HL-60 (cell line): ENCODE measurements at regions not wholly inside any gene's neighbourhood (a gene's known extent, or its start where the extent isn't known, plus 50 kb on each side); places are given as distances from the start of the nearest gene placed in this dataset.

Source experiments
- DNase-seq, 2 experiments: peaks; one replicate each; pipeline ENCODE4 v3.0.0-alpha.2; 2010 to 2020; ENCODE audit warnings: low read depth in 1 of 2, low spot score in 1 of 2
- H3K27ac ChIP-seq: fragments of 250-450 bp; sonication (Bioruptor Pico); replicated peaks from 2 replicates; pipeline ENCODE4 v1.5.1; 2020; ENCODE audit warnings: mild to moderate bottlenecking, moderate library complexity
- H3K27me3 ChIP-seq: fragments of 250-450 bp; sonication (Bioruptor Pico); 2 replicates; pipeline ENCODE4 v1.5.1; 2021; ENCODE audit warnings: mild to moderate bottlenecking, moderate library complexity; ENCODE audit not compliant: insufficient read depth, poor library complexity, severe bottlenecking
- H3K4me3 ChIP-seq: replicated peaks from 2 replicates; pipeline ENCODE4 v1.5.1; 2011; ENCODE audit warnings: mild to moderate bottlenecking, control low read depth, low read length; ENCODE audit not compliant: insufficient read depth
- CTCF ChIP-seq: IDR thresholded peaks from one replicate; pipeline ENCODE4 v1.5.1; 2011; ENCODE audit warnings: low read length, control low read depth, inconsistent platforms; ENCODE audit not compliant: insufficient read depth
- GABPA ChIP-seq: IDR thresholded peaks from 2 replicates; pipeline ENCODE4 v1.6.1; 2012; ENCODE audit warnings: low read depth
- POLR2AphosphoS5 ChIP-seq: IDR thresholded peaks from 2 replicates; pipeline ENCODE4 v1.6.1; 2012; ENCODE audit warnings: low read depth
- REST ChIP-seq: IDR thresholded peaks from 2 replicates; pipeline ENCODE4 v1.6.1; 2012; ENCODE audit warnings: low read depth; ENCODE audit not compliant: insufficient replicate concordance
- SPI1 ChIP-seq: IDR thresholded peaks from 2 replicates; pipeline ENCODE4 v1.6.1; 2012; ENCODE audit warnings: low read depth, mild to moderate bottlenecking, borderline replicate concordance

- Histone ChIP-seq H3K27ac (no peak overlapping the region), H3K4me3 (no peak overlapping the region), H3K27me3 (no peaks in the 10 kb centered on the region)
- no peak for DNase-seq
- TF ChIP-seq REST = no peak
- TF ChIP-seq SPI1 = no peak
- no peak for TF ChIP-seq CTCF
- no peak for TF ChIP-seq GABPA
- no peak for TF ChIP-seq POLR2AphosphoS5
Measured at GRCh38 chr14:101206556-101206955, 303.0 kb upstream of the RTL1 start.

- H3K4me3 ChIP-seq = no peak overlapping the region
- H3K27ac ChIP-seq = no peak overlapping the region
- TF ChIP-seq GABPA = no peak
- no peak for TF ChIP-seq REST
- TF ChIP-seq CTCF = no peak
- TF ChIP-seq SPI1 = no peak
- TF ChIP-seq POLR2AphosphoS5 = no peak
- DNase-seq = no peak
- no peaks in the 10 kb centered on the region for H3K27me3 ChIP-seq
Measured at GRCh38 chr14:101207041-101207440, 303.5 kb upstream of the RTL1 start.

- TF ChIP-seq SPI1 = no peak
- TF ChIP-seq CTCF = no peak
- TF ChIP-seq POLR2AphosphoS5 = no peak
- TF ChIP-seq REST = no peak
- no peak for TF ChIP-seq GABPA
- Histone ChIP-seq H3K27ac (no peak overlapping the region), H3K27me3 (no peaks in the 10 kb centered on the region), H3K4me3 (no peak overlapping the region)
- no peak for DNase-seq
Measured at GRCh38 chr14:101207897-101208296, 304.4 kb upstream of the RTL1 start.
